Adrenal gland (tissue), 9 donors: ENCODE measurements at regions not wholly inside any gene's neighbourhood (a gene's known extent, or its start where the extent isn't known, plus 50 kb on each side); places are given as distances from the start of the nearest gene placed in this dataset.

Source experiments
- DNase-seq, 7 donors: peaks; one replicate each; pipeline ENCODE4 v3.0.0-alpha.2; 2019 to 2020
- H3K27ac ChIP-seq, 5 donors: fragments of 200-600 bp; sonication (generic) in 4 of 5; 1 replicate in 3 of 5; 2 replicates in 2 of 5; pipeline versions ENCODE4 v1.5.1 to v1.8.0; 2016 to 2020; ENCODE audit warnings: mild to moderate bottlenecking in 1 of 5
- H3K27me3 ChIP-seq: fragments of 200-600 bp; 2 replicates; pipeline ENCODE4 v1.8.0; 2021
- H3K36me3 ChIP-seq, 2 donors: fragments of 200-600 bp; replicated peaks in 1 of 2; 1 replicate in 1 of 2; 2 replicates in 1 of 2; pipeline versions ENCODE4 v1.5.1 to v1.8.0; 2018 to 2022
- H3K4me1 ChIP-seq, 2 donors: fragments of 200-600 bp; replicated peaks in 1 of 2; 1 replicate in 1 of 2; 2 replicates in 1 of 2; pipeline versions ENCODE4 v1.5.1 to v1.8.0; 2018 to 2021
- H3K4me3 ChIP-seq, 4 donors: fragments of 200-600 bp; sonication (generic) in 3 of 4; one replicate each; pipeline ENCODE4 v1.5.1; 2016 to 2018
- H3K9me3 ChIP-seq, 3 donors: fragments of 200-600 bp; sonication (generic) in 1 of 3; replicated peaks in 1 of 3; 1 replicate in 2 of 3; 2 replicates in 1 of 3; pipeline versions ENCODE4 v1.5.1 to v1.8.0; 2016 to 2021
- CTCF ChIP-seq, 6 experiments: fragments of 450-650 bp in 4 of 6; fragments of 200-600 bp in 2 of 6; sonication (generic) in 1 of 6; IDR thresholded peaks; 1 replicate in 5 of 6; 2 replicates in 1 of 6; pipeline versions ENCODE4 v1.5.1 to v1.8.0; 2016 to 2021; ENCODE audit warnings: antibody characterized with exemption in 6 of 6, mild to moderate bottlenecking in 2 of 6, moderate library complexity in 1 of 6
- POLR2A ChIP-seq, 2 donors: fragments of 450-650 bp; IDR thresholded peaks; one replicate each; pipeline ENCODE4 v1.6.1; 2017; ENCODE audit warnings: antibody characterized with exemption in 2 of 2, mild to moderate bottlenecking in 2 of 2, moderate library complexity in 1 of 2
- WGBS, 4 donors: extraction: QIAGEN DNeasy Blood & Tissue Kit in 2 of 4; methylation state at CpG; one replicate each; pipeline versions ENCODE4 v1.1.5 to v1.1.7; 2013 to 2017; 5-methylcytosine and 5-hydroxymethylcytosine counted together
- intact Hi-C, 2 donors: fragments of 100-400 bp; cut with DNase I; formaldehyde crosslinking; loops; one replicate each; pipeline versions ENCODE4 v1.14.1 to v1.15.0; 2022 to 2023
- donor health status: healthy with polysubstance abuse.
- donor health status: Bipolar disorder and iron deficiency.
- donor health status: DM: yes; HTN: yes; CAD: no.
- donor health status: DM: no; HTN: no; CAD: no.
- donor health status: DM: no; HTN: no; CAD: no.

GRCh38 chrX:39307488-39307887 is 506.2 kb downstream of the MID1IP1 start:
- Histone ChIP-seq H3K4me3 (no peak overlapping the region), H3K27ac (no peak overlapping the region), H3K9me3 (no peaks in the 10 kb centered on the region), H3K4me1 (peaks cover 0 to 4% of the 10 kb centered on the region in 2 donors), H3K27me3 (peaks cover 11% of the 10 kb centered on the region), H3K36me3 (no peaks in the 10 kb centered on the region)
- 87 to 100% (median 93%) methylated on average over 2 of the region's 2 CpGs; no CpG with 5 or more reads in 1 of the 4 donors for WGBS, 4 donors
- DNase-seq: no peak
- intact Hi-C loops: no loop called here
- TF ChIP-seq CTCF (IDR thresholded peaks at IDR 0.05) (no peak), POLR2A (IDR thresholded peaks at IDR 0.05) (no peak)

- intact Hi-C loops: no loop called here
- Histone ChIP-seq H3K4me1 (peaks cover 0 to 4% of the 10 kb centered on the region in 2 donors), H3K27ac (no peak overlapping the region), H3K4me3 (no peak overlapping the region), H3K36me3 (no peaks in the 10 kb centered on the region), H3K9me3 (no peaks in the 10 kb centered on the region), H3K27me3 (peaks cover 11% of the 10 kb centered on the region)
- DNase-seq: no peak
- TF ChIP-seq POLR2A (IDR thresholded peaks at IDR 0.05) (no peak), CTCF (IDR thresholded peaks at IDR 0.05) (no peak)
- 43 to 75% (median 51%) methylated on average over 1 of the region's 1 CpG for WGBS, 4 donors
Observed at GRCh38 chrX:39308126-39308525, 506.9 kb downstream of the MID1IP1 start.

DNA sequence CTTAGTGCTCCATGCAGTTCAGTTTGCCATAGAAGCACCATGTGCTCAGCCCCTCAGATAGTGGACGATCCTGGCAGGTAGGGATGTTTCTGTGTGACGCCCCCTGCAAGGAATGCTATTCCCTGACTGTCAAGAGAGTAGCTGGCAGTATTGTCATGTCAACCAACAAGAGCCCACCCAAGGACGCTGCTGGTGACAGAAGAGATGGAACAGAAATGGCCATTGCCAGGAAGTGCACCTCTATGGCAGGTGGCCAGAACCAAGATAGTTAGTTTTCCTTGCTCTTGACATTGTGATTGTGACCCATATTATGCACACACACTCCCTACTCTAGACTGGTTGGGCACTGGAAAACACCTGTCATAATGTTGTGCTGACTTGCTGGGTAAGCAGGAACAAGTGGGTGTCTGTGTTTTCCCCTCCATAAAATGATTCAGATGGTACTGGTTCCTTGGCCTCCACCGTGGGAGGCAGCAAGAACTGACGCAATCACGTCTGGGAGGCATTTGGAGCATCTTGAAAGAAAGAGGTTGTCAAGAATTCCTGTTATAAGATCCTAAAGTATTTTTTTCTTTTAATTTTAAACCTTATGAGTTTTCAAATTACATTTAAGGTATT is 507.9 kb downstream of the MID1IP1 start:
- intact Hi-C loops: no loop called here
- Histone ChIP-seq H3K27me3 (peaks cover 11% of the 10 kb centered on the region), H3K4me1 (peaks cover 0 to 4% of the 10 kb centered on the region in 2 donors), H3K4me3 (no peak overlapping the region), H3K27ac (peak overlapping the region in 2 of 5 donors; percentile 49 to 66), H3K36me3 (no peaks in the 10 kb centered on the region), H3K9me3 (no peaks in the 10 kb centered on the region)
- 18 to 60% (median 49%) methylated on average over 5 to 6 of the region's 6 CpGs for WGBS, 4 donors
- TF ChIP-seq POLR2A (IDR thresholded peaks at IDR 0.05) (no peak), CTCF (IDR thresholded peaks at IDR 0.05) (no peak)
- peak in 3 of 7 donors; percentile 4 to 14 (median 12) for DNase-seq

DNA sequence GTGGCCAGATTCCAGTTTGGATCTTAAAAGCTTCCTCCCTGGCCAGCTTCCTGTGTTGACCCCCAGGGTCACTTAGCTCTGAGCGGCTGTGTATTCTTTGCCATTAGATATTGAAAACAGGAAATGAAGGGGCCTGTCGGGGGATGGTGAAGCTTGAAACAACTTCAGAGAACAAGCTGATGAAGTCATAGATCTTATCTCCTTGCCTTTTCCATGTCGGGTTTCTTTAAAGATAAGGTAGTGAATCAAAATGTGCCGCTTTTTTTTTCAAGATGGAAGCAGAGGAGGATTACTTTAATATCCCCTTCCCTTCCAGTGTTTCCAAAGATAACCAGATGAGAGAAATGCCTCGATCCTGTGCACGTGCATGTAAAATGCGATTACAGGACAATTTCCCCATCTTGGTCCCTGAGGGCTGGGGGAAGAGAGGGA is 508.5 kb downstream of the MID1IP1 start:
- intact Hi-C loops: no loop called here
- TF ChIP-seq CTCF (IDR thresholded peaks at IDR 0.05): no peak
- TF ChIP-seq POLR2A (IDR thresholded peaks at IDR 0.05): no peak
- peak overlapping the region in 2 of 5 donors; percentile 30 to 49 for H3K27ac ChIP-seq
- H3K36me3 ChIP-seq: no peaks in the 10 kb centered on the region
- peaks cover 0 to 4% of the 10 kb centered on the region in 2 donors for H3K4me1 ChIP-seq
- no peaks in the 10 kb centered on the region for H3K9me3 ChIP-seq
- WGBS, 4 donors: 2 to 34% (median 13%) methylated on average over 7 of the region's 7 CpGs
- peaks cover 11% of the 10 kb centered on the region for H3K27me3 ChIP-seq
- DNase-seq: peak in 6 of 7 donors; percentile 28 to 60 (median 36)
- H3K4me3 ChIP-seq: no peak overlapping the region
